Tibial nerve (tissue), 4 donors: ENCODE measurements at regions not wholly inside any gene's neighbourhood (a gene's known extent, or its start where the extent isn't known, plus 50 kb on each side); places are given as distances from the start of the nearest gene placed in this dataset.

Experiments
- DNase-seq, 2 donors: peaks; one replicate each; pipeline ENCODE4 v3.0.0-alpha.2; 2019; ENCODE audit warnings: low spot score in 2 of 2
- H3K27ac ChIP-seq, 4 donors: fragments of 200-600 bp; sonication (generic) in 3 of 4; one replicate each; pipeline ENCODE4 v1.5.1; 2017 to 2019; ENCODE audit warnings: mild to moderate bottlenecking in 1 of 4
- H3K27me3 ChIP-seq, 2 donors: fragments of 200-600 bp; sonication (generic) in 1 of 2; one replicate each; pipeline versions ENCODE4 v1.5.1 to v1.6.0; 2017 to 2019
- H3K36me3 ChIP-seq, 3 donors: fragments of 200-600 bp; sonication (generic); one replicate each; pipeline ENCODE4 v1.5.1; 2018 to 2019
- H3K4me1 ChIP-seq, 4 donors: fragments of 200-600 bp; sonication (generic) in 3 of 4; one replicate each; pipeline ENCODE4 v1.5.1; 2017 to 2019
- H3K4me3 ChIP-seq, 4 donors: fragments of 200-600 bp; sonication (generic) in 3 of 4; one replicate each; pipeline ENCODE4 v1.5.1; 2017 to 2019; ENCODE audit warnings: mild to moderate bottlenecking in 1 of 4, moderate library complexity in 1 of 4
- H3K9me3 ChIP-seq, 4 donors: fragments of 200-600 bp; sonication (generic) in 3 of 4; one replicate each; pipeline ENCODE4 v1.5.1; 2017 to 2019
- CTCF ChIP-seq, 5 experiments: fragments of 200-600 bp in 3 of 5; fragments of 450-650 bp in 2 of 5; sonication (generic) in 3 of 5; IDR thresholded peaks; one replicate each; pipeline ENCODE4 v1.5.1; 2016 to 2019; ENCODE audit warnings: antibody characterized with exemption in 5 of 5, mild to moderate bottlenecking in 3 of 5, moderate library complexity in 2 of 5
- EP300 ChIP-seq, 2 donors: sonication (generic); formaldehyde crosslinking; IDR thresholded peaks; one replicate each; pipeline ENCODE4 v1.6.1; 2017; ENCODE audit warnings: antibody characterized with exemption in 2 of 2, mild to moderate bottlenecking in 1 of 2
- POLR2A ChIP-seq, 2 donors: fragments of 450-650 bp; IDR thresholded peaks; one replicate each; pipeline ENCODE4 v1.6.1; 2017; ENCODE audit warnings: antibody characterized with exemption in 2 of 2, mild to moderate bottlenecking in 2 of 2, moderate library complexity in 2 of 2
- WGBS, 2 donors: methylation state at CpG; one replicate each; pipeline ENCODE4 v1.1.5; 2018; 5-methylcytosine and 5-hydroxymethylcytosine counted together

- DNase-seq = no peak
- TF ChIP-seq EP300 (IDR thresholded peaks at IDR 0.05) = no peak
- no peak for TF ChIP-seq POLR2A (IDR thresholded peaks at IDR 0.05)
- no peak for TF ChIP-seq CTCF (IDR thresholded peaks at IDR 0.05)
- Histone ChIP-seq H3K4me1 (no peaks in the 10 kb centered on the region), H3K4me3 (no peak overlapping the region), H3K27ac (no peak overlapping the region), H3K27me3 (no peaks in the 10 kb centered on the region), H3K9me3 (no peaks in the 10 kb centered on the region), H3K36me3 (no peaks in the 10 kb centered on the region)
- 60 to 66% methylated on average over 3 of the region's 3 CpGs for WGBS, 2 donors
Observed at GRCh38 chr9:24931894-24932293, 386.2 kb upstream of the IZUMO3 start.

GRCh38 chr9:24912767-24913166 is 367.1 kb upstream of the IZUMO3 start:
- peaks cover 0 to 7% (median 0%) of the 10 kb centered on the region in 4 donors for H3K9me3 ChIP-seq
- no peak overlapping the region for H3K27ac ChIP-seq
- H3K4me3 ChIP-seq = no peak overlapping the region
- H3K27me3 ChIP-seq = no peaks in the 10 kb centered on the region
- H3K36me3 ChIP-seq = no peaks in the 10 kb centered on the region
- TF ChIP-seq EP300 (IDR thresholded peaks at IDR 0.05) = no peak
- no peak for TF ChIP-seq POLR2A (IDR thresholded peaks at IDR 0.05)
- no peak for TF ChIP-seq CTCF (IDR thresholded peaks at IDR 0.05)
- no peaks in the 10 kb centered on the region for H3K4me1 ChIP-seq
- DNase-seq = no peak

- Histone ChIP-seq H3K9me3 (no peaks in the 10 kb centered on the region), H3K4me3 (no peak overlapping the region), H3K27me3 (no peaks in the 10 kb centered on the region), H3K27ac (no peak overlapping the region), H3K36me3 (no peaks in the 10 kb centered on the region), H3K4me1 (no peaks in the 10 kb centered on the region)
- no peak for TF ChIP-seq CTCF (IDR thresholded peaks at IDR 0.05)
- TF ChIP-seq POLR2A (IDR thresholded peaks at IDR 0.05) = no peak
- TF ChIP-seq EP300 (IDR thresholded peaks at IDR 0.05) = no peak
- no peak for DNase-seq
Observed at GRCh38 chr9:24901319-24901718, 355.6 kb upstream of the IZUMO3 start.

GRCh38 chr9:24900179-24900578 is 354.5 kb upstream of the IZUMO3 start:
- no peak for DNase-seq
- H3K27ac ChIP-seq = no peak overlapping the region
- no peak overlapping the region for H3K4me3 ChIP-seq
- H3K27me3 ChIP-seq = no peaks in the 10 kb centered on the region
- H3K9me3 ChIP-seq = no peaks in the 10 kb centered on the region
- no peaks in the 10 kb centered on the region for H3K36me3 ChIP-seq
- no peak for TF ChIP-seq CTCF (IDR thresholded peaks at IDR 0.05)
- TF ChIP-seq POLR2A (IDR thresholded peaks at IDR 0.05) = no peak
- no peak for TF ChIP-seq EP300 (IDR thresholded peaks at IDR 0.05)
- H3K4me1 ChIP-seq = no peaks in the 10 kb centered on the region

GRCh38 chr9:24899463-24899862 is 353.8 kb upstream of the IZUMO3 start:
- Histone ChIP-seq H3K36me3 (no peaks in the 10 kb centered on the region), H3K4me1 (no peaks in the 10 kb centered on the region), H3K9me3 (no peaks in the 10 kb centered on the region), H3K27me3 (no peaks in the 10 kb centered on the region), H3K4me3 (no peak overlapping the region), H3K27ac (no peak overlapping the region)
- no peak for TF ChIP-seq EP300 (IDR thresholded peaks at IDR 0.05)
- DNase-seq = no peak
- WGBS, 2 donors = 66 to 71% methylated on average over 4 of the region's 4 CpGs

- no peak for DNase-seq
- no peak overlapping the region for H3K4me3 ChIP-seq
- H3K9me3 ChIP-seq = peaks cover 0 to 14% (median 3%) of the 10 kb centered on the region in 4 donors
- H3K27ac ChIP-seq = no peak overlapping the region
- no peaks in the 10 kb centered on the region for H3K36me3 ChIP-seq
- no peaks in the 10 kb centered on the region for H3K27me3 ChIP-seq
- TF ChIP-seq EP300 (IDR thresholded peaks at IDR 0.05) (no peak), CTCF (IDR thresholded peaks at IDR 0.05) (no peak), POLR2A (IDR thresholded peaks at IDR 0.05) (no peak)
- H3K4me1 ChIP-seq = no peaks in the 10 kb centered on the region
- 90 to 94% methylated on average over 15 of the region's 15 CpGs for WGBS, 2 donors
Observed at GRCh38 chr9:24897826-24898225, 352.1 kb upstream of the IZUMO3 start.
